ENCODE measurements at regions not wholly inside any gene's neighbourhood (a gene's known extent, or its start where the extent isn't known, plus 50 kb on each side); places are given as distances from the start of the nearest gene placed in this dataset.
"Not testable (repeated sequence)": the region's sequence is repeated elsewhere in the genome, so short reads cannot be mapped to it uniquely, and the experiment has no call there.

GRCh38 chr10:122774231-122774630 lies 71.4 kb downstream of the CUZD1 start:
- Histone ChIP-seq H3K4me1 (ENCODE audit: control insufficient read depth, insufficient read depth, low read length) (no peaks in the 10 kb centered on the region), H3K36me3 (ENCODE audit: control insufficient read depth, insufficient read depth, low read length) (no peaks in the 10 kb centered on the region), H4K20me1 (ENCODE audit: insufficient read depth, low read length) (no peaks in the 10 kb centered on the region), H4K5ac (ENCODE audit: low read depth, low read length) (no peak overlapping the region), H3K4ac (ENCODE audit: low read depth, low read length) (no peak overlapping the region), H3K9ac (ENCODE audit: low read depth, low read length) (no peak overlapping the region), H3K23ac (ENCODE audit: low read depth, low read length) (no peak overlapping the region), H2BK15ac (ENCODE audit: low read depth, low read length) (no peak overlapping the region), H3K27ac (ENCODE audit: insufficient read depth, low read length) (no peak overlapping the region), H3K4me2 (ENCODE audit: low read depth, low read length) (no peak overlapping the region), H3K18ac (ENCODE audit: low read depth, low read length) (no peak overlapping the region), H3K9me3 (ENCODE audit: control insufficient read depth, insufficient read depth, low read length) (no peaks in the 10 kb centered on the region), H2AK5ac (ENCODE audit: low read depth, low read length) (no peak overlapping the region), H3K27me3 (ENCODE audit: control insufficient read depth, insufficient read depth, low read length) (no peaks in the 10 kb centered on the region), H3K79me1 (ENCODE audit: low read depth in 1 of 2, low read length in 2 of 2) (no peaks in the 10 kb centered on the region), H3K56ac (ENCODE audit: extremely low read depth, insufficient read depth, low read length) (no peak overlapping the region), H2AK9ac (replicated peaks; ENCODE audit: low read depth, low read length, poor library complexity) (no peak overlapping the region), H3K14ac (replicated peaks; ENCODE audit: low read depth, low read length) (no peak overlapping the region), H2AFZ (replicated peaks; ENCODE audit: low read length, poor library complexity) (no peak overlapping the region), H2BK5ac (ENCODE audit: low read depth, low read length, poor library complexity, severe bottlenecking) (no peak overlapping the region), H4K91ac (ENCODE audit: insufficient read depth, low read depth, low read length) (no peak overlapping the region), H2BK20ac (ENCODE audit: low read depth, low read length) (no peak overlapping the region), H2BK120ac (ENCODE audit: low read depth, low read length) (no peak overlapping the region), H3K9me1 (ENCODE audit: insufficient read depth, low read length) (no peaks in the 10 kb centered on the region), H3K4me3 (ENCODE audit: insufficient read depth, low read depth, low read length) (no peak overlapping the region), H4K8ac (ENCODE audit: low read depth in 2 of 2, low read length in 2 of 2) (no peak overlapping the region)
- no CpG with 5 or more reads among the region's 2 CpGs for WGBS, 2 experiments (ENCODE audit: extremely low coverage in 2 of 2, insufficient read length in 1 of 2)
- dilution Hi-C loops (cut with HindIII; ENCODE audit: low sequenced_read_pairs, unreplicated experiment) (no loop called here), intact Hi-C loops (cut with micrococcal nuclease) (no loop called here), in situ Hi-C loops (cut with MboI; ENCODE audit: low sequenced_read_pairs) (no loop called here)
- BruUV-seq (replicated peaks): no TSS peak
- CTCF ChIA-PET: no interaction called here
- ATAC-seq (ENCODE audit: low read depth) (no peak), DNase-seq (no peak)
- POLR2A ChIA-PET (ENCODE audit: unreplicated experiment): no interaction called here
- no peak for TF ChIP-seq MAZ (IDR thresholded peaks at IDR 0.05; ENCODE audit: borderline replicate concordance, low read depth, low read length)
- TF ChIP-seq MAFK (IDR thresholded peaks at IDR 0.05; ENCODE audit: low read depth, low read length): no peak
- no peak for TF ChIP-seq MXI1 (IDR thresholded peaks at IDR 0.05; ENCODE audit: borderline replicate concordance, low read depth, low read length)
- no peak for TF ChIP-seq SMC3 (IDR thresholded peaks at IDR 0.05; ENCODE audit: low read depth, low read length)
- TF ChIP-seq RAD21 (IDR thresholded peaks at IDR 0.05; ENCODE audit: low read length): no peak

DNA sequence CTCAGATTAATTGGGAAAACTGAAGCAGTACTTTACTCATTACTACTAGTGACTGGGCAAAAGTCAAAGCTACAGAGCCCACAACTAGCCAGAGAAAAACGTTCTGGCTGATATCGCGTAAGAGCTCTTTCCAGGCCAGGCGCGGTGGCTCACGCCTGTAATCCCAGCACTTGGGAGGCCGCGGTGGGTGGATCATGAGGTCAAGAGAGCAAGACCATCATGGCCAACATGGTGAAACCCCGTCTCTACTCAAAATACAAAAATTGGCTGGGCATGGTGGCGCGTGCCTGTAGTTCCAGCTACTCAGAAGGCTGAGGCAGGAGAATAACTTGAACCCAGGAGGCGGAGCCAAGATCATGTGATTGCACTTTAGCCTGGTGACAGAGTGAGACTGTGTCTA lies 71.8 kb upstream of the C10orf120 start:
- DNase-seq: not testable (repeated sequence)

More for the DNA sequence above, 71.8 kb upstream of the C10orf120 start:
- H2AFZ ChIP-seq (replicated peaks; ENCODE audit: low read length, poor library complexity); H3K14ac ChIP-seq (replicated peaks; ENCODE audit: low read depth, low read length); H4K8ac ChIP-seq (ENCODE audit: low read depth in 2 of 2, low read length in 2 of 2); H3K36me3 ChIP-seq (ENCODE audit: control insufficient read depth, insufficient read depth, low read length); H4K20me1 ChIP-seq (ENCODE audit: insufficient read depth, low read length); H3K27me3 ChIP-seq (ENCODE audit: control insufficient read depth, insufficient read depth, low read length); H3K4me3 ChIP-seq (ENCODE audit: insufficient read depth, low read depth, low read length); ATAC-seq (ENCODE audit: low read depth); H2AK5ac ChIP-seq (ENCODE audit: low read depth, low read length); H3K9ac ChIP-seq (ENCODE audit: low read depth, low read length); H3K4me1 ChIP-seq (ENCODE audit: control insufficient read depth, insufficient read depth, low read length); H2AK9ac ChIP-seq (replicated peaks; ENCODE audit: low read depth, low read length, poor library complexity); H2BK20ac ChIP-seq (ENCODE audit: low read depth, low read length); POLR2A ChIA-PET (ENCODE audit: unreplicated experiment); H3K27ac ChIP-seq (ENCODE audit: insufficient read depth, low read length); CTCF ChIA-PET; in situ Hi-C loops (cut with MboI; ENCODE audit: low sequenced_read_pairs); H3K23ac ChIP-seq (ENCODE audit: low read depth, low read length); H2BK15ac ChIP-seq (ENCODE audit: low read depth, low read length); H4K5ac ChIP-seq (ENCODE audit: low read depth, low read length); H3K18ac ChIP-seq (ENCODE audit: low read depth, low read length); H3K4me2 ChIP-seq (ENCODE audit: low read depth, low read length); H2BK5ac ChIP-seq (ENCODE audit: low read depth, low read length, poor library complexity, severe bottlenecking); H2BK120ac ChIP-seq (ENCODE audit: low read depth, low read length); dilution Hi-C loops (cut with HindIII; ENCODE audit: low sequenced_read_pairs, unreplicated experiment); intact Hi-C loops (cut with micrococcal nuclease); H3K79me1 ChIP-seq (ENCODE audit: low read depth in 1 of 2, low read length in 2 of 2); BruUV-seq (replicated peaks); H4K91ac ChIP-seq (ENCODE audit: insufficient read depth, low read depth, low read length); H3K4ac ChIP-seq (ENCODE audit: low read depth, low read length); H3K9me3 ChIP-seq (ENCODE audit: control insufficient read depth, insufficient read depth, low read length); H3K56ac ChIP-seq (ENCODE audit: extremely low read depth, insufficient read depth, low read length); H3K9me1 ChIP-seq (ENCODE audit: insufficient read depth, low read length): not testable (repeated sequence)
- WGBS, 2 experiments (ENCODE audit: extremely low coverage in 2 of 2, insufficient read length in 1 of 2): 83% methylated on average over 5 of the region's 12 CpGs; no CpG with 5 or more reads in 1 of the 2 experiments
